HG02884 (cell line): ENCODE measurements at regions not wholly inside any gene's neighbourhood (a gene's known extent, or its start where the extent isn't known, plus 50 kb on each side); places are given as distances from the start of the nearest gene placed in this dataset.
A peak's percentile ranks its signal among the peaks of the same experiment; 100 is the strongest.

Experiments used
- ATAC-seq: cut with Tn5 transposase; IDR thresholded peaks from one replicate; pipeline ENCODE4 v1.9.1; 2021; ENCODE audit warnings: mild to moderate bottlenecking, moderate library complexity; ENCODE audit not compliant: unreplicated experiment

GRCh38 chr10:92747066-92747465, 57.3 kb downstream of the HHEX start:
- ATAC-seq, result no peak

- ATAC-seq, result no peak
Measured at GRCh38 chr10:92747600-92747999, 57.8 kb downstream of the HHEX start.

- ATAC-seq, result no peak
Measured at GRCh38 chr10:92750791-92751533, 61.2 kb downstream of the HHEX start.

- ATAC-seq, result no peak
Measured at GRCh38 chr10:92751534-92751811, 61.7 kb downstream of the HHEX start.

- ATAC-seq, result no peak
Measured at GRCh38 chr10:92751827-92752226, 62.1 kb downstream of the HHEX start.

GRCh38 chr10:92753865-92754264, 64.1 kb downstream of the HHEX start:
- no peak for ATAC-seq

- ATAC-seq, result no peak
Measured at GRCh38 chr10:92755725-92756124, 66.0 kb downstream of the HHEX start.

GRCh38 chr10:92756201-92757065, 66.7 kb downstream of the HHEX start:
- ATAC-seq, result peak; percentile 80

GRCh38 chr10:92757066-92757710, 67.4 kb downstream of the HHEX start:
- ATAC-seq, result peak; percentile 58

GRCh38 chr10:92757711-92758104, 68.0 kb downstream of the HHEX start:
- no peak for ATAC-seq

GRCh38 chr10:92758594-92758993, 68.8 kb downstream of the HHEX start:
- ATAC-seq, result no peak

GRCh38 chr10:92760609-92761008, 70.9 kb downstream of the HHEX start:
- ATAC-seq, result no peak

- ATAC-seq, result no peak
Measured at GRCh38 chr10:92761571-92761970, 71.8 kb downstream of the HHEX start.

GRCh38 chr10:92763634-92764155, 73.9 kb downstream of the HHEX start:
- ATAC-seq, result no peak

GRCh38 chr10:92766451-92766850, 76.7 kb downstream of the HHEX start:
- ATAC-seq, result no peak

GRCh38 chr10:92768104-92768503, 78.3 kb downstream of the HHEX start:
- ATAC-seq, result no peak

- ATAC-seq, result no peak
Measured at GRCh38 chr10:92773776-92774175, 74.5 kb upstream of the EXOC6 start.

- no peak for ATAC-seq
Measured at GRCh38 chr10:92778091-92778490, 70.2 kb upstream of the EXOC6 start.

- no peak for ATAC-seq
Measured at GRCh38 chr10:92785118-92785517, 63.2 kb upstream of the EXOC6 start.

- ATAC-seq, result no peak
Measured at GRCh38 chr10:92787557-92788152, 60.7 kb upstream of the EXOC6 start.

GRCh38 chr10:92789067-92789466, 59.3 kb upstream of the EXOC6 start:
- ATAC-seq, result no peak
